Sigmoid colon (tissue), 6 donors: ENCODE measurements at regions not wholly inside any gene's neighbourhood (a gene's known extent, or its start where the extent isn't known, plus 50 kb on each side); places are given as distances from the start of the nearest gene placed in this dataset.

ENCODE experiments used
- DNase-seq: peaks from one replicate; pipeline ENCODE4 v3.0.0-alpha.2; 2019
- H3K27ac ChIP-seq, 4 donors: fragments of 200-600 bp; sonication (generic); one replicate each; pipeline ENCODE4 v1.5.1; 2016 to 2019; ENCODE audit warnings: mild to moderate bottlenecking in 1 of 4
- H3K27me3 ChIP-seq, 3 donors: fragments of 200-600 bp; sonication (generic); one replicate each; pipeline ENCODE4 v1.5.1; 2019; ENCODE audit warnings: mild to moderate bottlenecking in 1 of 3
- H3K36me3 ChIP-seq, 4 donors: fragments of 200-600 bp; sonication (generic); one replicate each; pipeline ENCODE4 v1.5.1; 2016 to 2019
- H3K4me1 ChIP-seq, 4 donors: fragments of 200-600 bp; sonication (generic); one replicate each; pipeline ENCODE4 v1.5.1; 2017 to 2019
- H3K4me3 ChIP-seq, 4 donors: fragments of 200-600 bp; sonication (generic); one replicate each; pipeline ENCODE4 v1.5.1; 2017 to 2019; ENCODE audit warnings: mild to moderate bottlenecking in 2 of 4, moderate library complexity in 1 of 4
- H3K9me3 ChIP-seq, 4 donors: fragments of 200-600 bp in 3 of 4; sonication (generic) in 3 of 4; one replicate each; pipeline versions ENCODE4 v1.5.1 to v1.6.1; 2013 to 2019
- EP300 ChIP-seq, 4 donors: sonication (generic); formaldehyde crosslinking; IDR thresholded peaks; one replicate each; pipeline ENCODE4 v1.6.1; 2017; ENCODE audit warnings: antibody characterized with exemption in 4 of 4
- POLR2A ChIP-seq, 2 donors: fragments of 450-650 bp; IDR thresholded peaks; one replicate each; pipeline ENCODE4 v1.6.1; 2016; ENCODE audit warnings: antibody characterized with exemption in 2 of 2, mild to moderate bottlenecking in 2 of 2, moderate library complexity in 2 of 2
- POLR2AphosphoS5 ChIP-seq, 4 donors: sonication (generic); formaldehyde crosslinking; IDR thresholded peaks; one replicate each; pipeline ENCODE4 v1.6.1; 2017; ENCODE audit warnings: antibody characterized with exemption in 4 of 4
- WGBS, 2 donors: extraction: QIAGEN DNeasy Blood & Tissue Kit; methylation state at CpG; one replicate each; pipeline ENCODE4 v1.1.7; 2013; 5-methylcytosine and 5-hydroxymethylcytosine counted together
- intact Hi-C: fragments of 100-400 bp; cut with DNase I; formaldehyde crosslinking; loops from one replicate; pipeline ENCODE4 v1.15.1; 2023
- TF ChIP-seq, protein P1 (sequence below), 4 experiments: fragments of 450-650 bp in 3 of 4; fragments of 200-600 bp in 1 of 4; IDR thresholded peaks; one replicate each; pipeline ENCODE4 v1.5.1; 2016 to 2019; ENCODE audit warnings: antibody characterized with exemption in 4 of 4, mild to moderate bottlenecking in 3 of 4, moderate library complexity in 2 of 4
- donor health status: healthy with polysubstance abuse.
- donor health status: healthy.

DNA sequence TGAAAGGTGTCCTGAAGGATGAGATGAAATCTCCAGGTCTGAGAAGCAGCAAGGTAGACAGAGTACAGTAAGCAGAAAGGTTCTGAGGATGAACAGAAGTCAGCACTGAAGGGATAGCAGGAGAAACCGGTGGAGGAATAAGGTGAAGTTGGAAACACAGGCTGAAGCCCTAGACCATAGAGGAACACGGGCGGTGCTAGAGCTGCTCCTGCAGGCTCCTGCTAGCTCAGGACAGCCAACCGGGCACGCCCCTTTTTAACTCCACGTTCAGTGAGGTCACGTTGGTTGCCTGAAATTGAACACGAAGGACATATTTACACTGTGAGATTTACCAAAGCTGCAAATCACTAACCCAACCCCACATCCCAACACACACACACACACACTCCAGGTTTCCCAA, 1886.4 kb upstream of the AGA start:
- intact Hi-C loops, result no loop called here
- no peak overlapping the region for H3K27ac ChIP-seq
- H3K9me3 ChIP-seq, result no peaks in the 10 kb centered on the region
- TF ChIP-seq POLR2AphosphoS5 (IDR thresholded peaks at IDR 0.05) (no peak), POLR2A (IDR thresholded peaks at IDR 0.05) (no peak), EP300 (IDR thresholded peaks at IDR 0.05) (no peak)
- TF ChIP-seq, protein P1, sequence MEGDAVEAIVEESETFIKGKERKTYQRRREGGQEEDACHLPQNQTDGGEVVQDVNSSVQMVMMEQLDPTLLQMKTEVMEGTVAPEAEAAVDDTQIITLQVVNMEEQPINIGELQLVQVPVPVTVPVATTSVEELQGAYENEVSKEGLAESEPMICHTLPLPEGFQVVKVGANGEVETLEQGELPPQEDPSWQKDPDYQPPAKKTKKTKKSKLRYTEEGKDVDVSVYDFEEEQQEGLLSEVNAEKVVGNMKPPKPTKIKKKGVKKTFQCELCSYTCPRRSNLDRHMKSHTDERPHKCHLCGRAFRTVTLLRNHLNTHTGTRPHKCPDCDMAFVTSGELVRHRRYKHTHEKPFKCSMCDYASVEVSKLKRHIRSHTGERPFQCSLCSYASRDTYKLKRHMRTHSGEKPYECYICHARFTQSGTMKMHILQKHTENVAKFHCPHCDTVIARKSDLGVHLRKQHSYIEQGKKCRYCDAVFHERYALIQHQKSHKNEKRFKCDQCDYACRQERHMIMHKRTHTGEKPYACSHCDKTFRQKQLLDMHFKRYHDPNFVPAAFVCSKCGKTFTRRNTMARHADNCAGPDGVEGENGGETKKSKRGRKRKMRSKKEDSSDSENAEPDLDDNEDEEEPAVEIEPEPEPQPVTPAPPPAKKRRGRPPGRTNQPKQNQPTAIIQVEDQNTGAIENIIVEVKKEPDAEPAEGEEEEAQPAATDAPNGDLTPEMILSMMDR (IDR thresholded peaks at IDR 0.05), result no peak
- no peak overlapping the region for H3K4me3 ChIP-seq
- no peak for DNase-seq
- H3K36me3 ChIP-seq, result no peaks in the 10 kb centered on the region
- no peaks in the 10 kb centered on the region for H3K4me1 ChIP-seq
- 35 to 68% methylated on average over 8 of the region's 8 CpGs for WGBS, 2 donors
- no peaks in the 10 kb centered on the region for H3K27me3 ChIP-seq

DNA sequence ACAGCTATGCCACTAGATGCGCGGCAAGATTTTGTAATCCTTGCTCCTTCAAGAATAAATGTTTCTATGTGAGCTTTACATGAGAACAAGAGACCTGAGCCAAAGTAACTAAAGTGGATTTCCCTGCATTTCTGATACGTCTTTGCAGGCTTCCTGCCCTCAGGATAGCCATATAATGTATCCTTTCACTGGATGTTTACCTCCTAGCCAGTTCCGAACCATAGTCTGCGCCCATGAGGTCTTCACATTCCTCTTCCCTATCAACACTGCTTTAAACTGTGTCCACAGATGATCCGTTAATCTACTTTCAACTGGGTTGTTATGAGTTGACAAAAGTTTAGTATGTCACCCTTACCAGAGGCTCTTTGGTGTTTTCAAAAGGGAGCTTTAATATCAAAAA, 1889.1 kb upstream of the AGA start:
- Histone ChIP-seq H3K27ac (no peak overlapping the region), H3K4me1 (no peaks in the 10 kb centered on the region), H3K36me3 (no peaks in the 10 kb centered on the region), H3K4me3 (no peak overlapping the region), H3K27me3 (no peaks in the 10 kb centered on the region), H3K9me3 (no peaks in the 10 kb centered on the region)
- TF ChIP-seq EP300 (IDR thresholded peaks at IDR 0.05) (no peak), POLR2A (IDR thresholded peaks at IDR 0.05) (no peak), POLR2AphosphoS5 (IDR thresholded peaks at IDR 0.05) (no peak)
- TF ChIP-seq, protein P1 (IDR thresholded peaks at IDR 0.05), result no peak
- 51 to 71% methylated on average over 6 of the region's 6 CpGs for WGBS, 2 donors
- no peak for DNase-seq
- intact Hi-C loops, result no loop called here

DNA sequence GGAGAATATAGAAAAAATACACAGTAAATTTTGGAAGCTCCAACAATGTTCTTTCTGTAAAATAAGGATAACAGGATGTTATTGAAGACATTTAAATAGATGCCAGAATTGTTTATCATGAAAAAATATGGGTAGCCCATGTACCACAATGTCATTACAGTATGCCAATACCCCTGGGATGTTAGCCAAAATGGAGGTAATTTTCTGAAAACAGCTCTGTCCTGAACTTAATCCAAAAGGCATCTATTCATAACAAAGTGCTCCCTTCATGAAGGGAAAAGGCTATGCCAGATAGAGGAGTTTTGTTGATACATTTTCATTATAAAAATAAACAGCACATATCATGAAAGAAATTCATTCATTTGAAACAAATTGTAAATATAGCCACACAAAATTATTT, 1902.6 kb upstream of the AGA start:
- H3K9me3 ChIP-seq, result no peaks in the 10 kb centered on the region
- no peaks in the 10 kb centered on the region for H3K27me3 ChIP-seq
- TF ChIP-seq POLR2A (IDR thresholded peaks at IDR 0.05) (no peak), EP300 (IDR thresholded peaks at IDR 0.05) (no peak), POLR2AphosphoS5 (IDR thresholded peaks at IDR 0.05) (no peak)
- TF ChIP-seq, protein P1 (IDR thresholded peaks at IDR 0.05), result no peak
- no peak for DNase-seq
- no peaks in the 10 kb centered on the region for H3K36me3 ChIP-seq
- no peak overlapping the region for H3K4me3 ChIP-seq
- H3K4me1 ChIP-seq, result no peaks in the 10 kb centered on the region
- H3K27ac ChIP-seq, result no peak overlapping the region
- intact Hi-C loops, result no loop called here

DNA sequence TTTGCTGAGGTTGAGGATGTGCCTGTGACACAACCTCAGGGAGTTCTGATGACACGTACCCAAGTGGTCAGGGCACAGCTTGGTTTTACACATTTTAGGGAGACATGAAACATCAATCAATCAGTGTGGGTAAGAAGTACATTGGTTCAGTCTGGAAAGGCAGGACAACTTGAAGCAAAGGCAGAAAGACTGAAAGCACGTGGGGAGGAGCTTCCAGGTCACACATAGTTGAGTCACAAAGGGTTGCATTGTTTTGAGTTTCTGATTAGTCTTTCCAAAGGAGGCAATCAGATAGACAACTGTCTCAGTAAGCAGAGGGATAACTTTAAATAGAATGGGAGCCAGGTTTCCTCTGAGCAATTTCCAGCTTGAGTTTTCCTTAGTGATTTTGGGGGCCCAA, 1910.0 kb upstream of the AGA start:
- H3K9me3 ChIP-seq, result no peaks in the 10 kb centered on the region
- no peaks in the 10 kb centered on the region for H3K36me3 ChIP-seq
- WGBS, 2 donors, result 43 to 66% methylated on average over 2 of the region's 2 CpGs
- H3K4me3 ChIP-seq, result no peak overlapping the region
- no peaks in the 10 kb centered on the region for H3K4me1 ChIP-seq
- DNase-seq, result no peak
- no peaks in the 10 kb centered on the region for H3K27me3 ChIP-seq
- TF ChIP-seq POLR2AphosphoS5 (IDR thresholded peaks at IDR 0.05), result no peak
- TF ChIP-seq POLR2A (IDR thresholded peaks at IDR 0.05), result no peak
- TF ChIP-seq, protein P1 (IDR thresholded peaks at IDR 0.05), result no peak
- TF ChIP-seq EP300 (IDR thresholded peaks at IDR 0.05), result no peak
- H3K27ac ChIP-seq, result no peak overlapping the region
- intact Hi-C loops, result no loop called here

DNA sequence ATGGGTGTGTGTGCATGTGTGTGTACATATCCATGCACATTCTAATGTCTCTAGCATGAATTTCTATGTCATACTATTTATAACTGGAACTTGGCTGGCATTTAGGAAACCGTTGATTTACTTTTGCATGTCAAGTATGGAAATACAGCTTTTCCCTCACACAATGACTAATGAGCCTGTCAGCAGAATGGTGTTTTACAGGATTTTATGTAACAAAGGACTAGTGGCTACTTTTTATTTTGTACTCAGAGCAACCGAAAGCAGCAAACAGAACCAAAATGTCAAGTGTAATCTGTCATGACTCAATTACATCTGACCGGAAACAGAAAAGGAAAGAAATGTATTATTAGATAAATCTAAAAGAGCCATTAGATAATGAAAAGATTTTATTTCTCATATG, 1911.5 kb upstream of the AGA start:
- Histone ChIP-seq H3K36me3 (no peaks in the 10 kb centered on the region), H3K27ac (no peak overlapping the region), H3K4me1 (no peaks in the 10 kb centered on the region), H3K27me3 (no peaks in the 10 kb centered on the region), H3K4me3 (no peak overlapping the region), H3K9me3 (no peaks in the 10 kb centered on the region)
- 53 to 73% methylated on average over 3 of the region's 3 CpGs for WGBS, 2 donors
- intact Hi-C loops, result no loop called here
- TF ChIP-seq, protein P1 (IDR thresholded peaks at IDR 0.05), result no peak
- TF ChIP-seq POLR2A (IDR thresholded peaks at IDR 0.05), result no peak
- TF ChIP-seq EP300 (IDR thresholded peaks at IDR 0.05), result no peak
- no peak for DNase-seq
